ENCODE measurements at regions not wholly inside any gene's neighbourhood (a gene's known extent, or its start where the extent isn't known, plus 50 kb on each side); places are given as distances from the start of the nearest gene placed in this dataset.

- no peak overlapping the region for H3K4me3 ChIP-seq (ENCODE audit: insufficient read depth in 1 of 2, low read depth in 1 of 2, low read length in 2 of 2)
- H3K4ac ChIP-seq (ENCODE audit: low read depth in 1 of 2, low read length in 2 of 2), result no peak overlapping the region
- H2BK12ac ChIP-seq (ENCODE audit: low read length in 2 of 2), result no peak overlapping the region
- H3K4me1 ChIP-seq (ENCODE audit: control insufficient read depth, insufficient read depth, low read depth, low read length), result no peaks in the 10 kb centered on the region
- no peak overlapping the region for H3K18ac ChIP-seq (ENCODE audit: low read depth in 1 of 2, low read length in 2 of 2)
- H3K14ac ChIP-seq (ENCODE audit: low read length in 2 of 2), result no peak overlapping the region
- H3K79me1 ChIP-seq (replicated peaks; ENCODE audit: low read length, poor library complexity, severe bottlenecking), result no peaks in the 10 kb centered on the region
- WGBS, result 98% methylated on average over 5 of the region's 5 CpGs
- H3K36me3 ChIP-seq (ENCODE audit: control insufficient read depth in 1 of 2, insufficient read depth in 2 of 2, low read depth in 1 of 2, low read length in 2 of 2), result no peaks in the 10 kb centered on the region
- DNase-seq, result no peak
- no peak overlapping the region for H2BK120ac ChIP-seq (ENCODE audit: low read depth, low read length)
- no peak overlapping the region for H3K27ac ChIP-seq (ENCODE audit: low read length, poor library complexity, severe bottlenecking)
- no peak overlapping the region for H3K4me2 ChIP-seq (ENCODE audit: low read length, poor library complexity, severe bottlenecking)
- no peak overlapping the region for H2AFZ ChIP-seq (ENCODE audit: low read depth, low read length)
- H2AK5ac ChIP-seq (ENCODE audit: low read length, severe bottlenecking), result no peak overlapping the region
- no peak overlapping the region for H2BK15ac ChIP-seq (ENCODE audit: low read depth, poor library complexity, severe bottlenecking)
- no peak overlapping the region for H2BK5ac ChIP-seq (ENCODE audit: low read depth, low read length, poor library complexity, severe bottlenecking)
- no peak overlapping the region for H3K23ac ChIP-seq (ENCODE audit: low read length in 2 of 2)
- no peak overlapping the region for H4K8ac ChIP-seq (ENCODE audit: low read length)
- H3K9me3 ChIP-seq (ENCODE audit: control insufficient read depth, low read length), result peaks cover 14% of the 10 kb centered on the region
- H3K9ac ChIP-seq (ENCODE audit: low read length), result no peak overlapping the region
- H4K91ac ChIP-seq (ENCODE audit: low read length), result no peak overlapping the region
- peaks cover 22 to 27% of the 10 kb centered on the region in 2 experiments for H3K27me3 ChIP-seq (ENCODE audit: control insufficient read depth in 1 of 2, insufficient read depth in 1 of 2, low read length in 2 of 2)
Measured at GRCh38 chr3:194937144-194937543, 251.5 kb downstream of the FAM43A start.

DNA sequence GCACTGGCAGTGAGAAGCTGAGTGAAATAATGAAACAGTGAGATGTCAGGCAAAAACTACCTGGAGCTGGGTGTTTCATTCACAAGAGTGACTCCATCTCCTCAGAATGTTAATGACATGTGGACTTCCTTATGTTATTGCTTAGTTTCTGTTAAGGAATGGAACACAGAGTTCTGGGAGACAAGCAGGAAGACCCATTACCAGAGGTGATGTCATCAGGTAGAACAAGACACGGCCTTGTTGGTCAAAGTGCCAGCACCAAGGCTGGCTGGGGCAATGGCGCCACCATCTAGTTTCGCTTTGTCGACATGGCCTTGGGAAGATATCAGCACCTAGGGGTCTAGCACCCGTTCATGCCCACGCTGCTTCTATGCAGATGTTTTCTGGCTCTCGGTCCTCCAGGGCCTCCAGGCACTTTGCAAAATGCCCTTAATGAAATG lies 252.2 kb downstream of the FAM43A start:
- Histone ChIP-seq H2AFZ (ENCODE audit: low read depth, low read length) (no peak overlapping the region), H2BK120ac (ENCODE audit: low read depth, low read length) (no peak overlapping the region), H3K4me1 (ENCODE audit: control insufficient read depth, insufficient read depth, low read depth, low read length) (no peaks in the 10 kb centered on the region), H3K4me3 (ENCODE audit: insufficient read depth in 1 of 2, low read depth in 1 of 2, low read length in 2 of 2) (no peak overlapping the region), H3K27me3 (ENCODE audit: control insufficient read depth in 1 of 2, insufficient read depth in 1 of 2, low read length in 2 of 2) (peaks cover 22 to 31% of the 10 kb centered on the region in 2 experiments), H4K91ac (ENCODE audit: low read length) (no peak overlapping the region), H3K4ac (ENCODE audit: low read depth in 1 of 2, low read length in 2 of 2) (no peak overlapping the region), H4K8ac (ENCODE audit: low read length) (no peak overlapping the region), H3K18ac (ENCODE audit: low read depth in 1 of 2, low read length in 2 of 2) (no peak overlapping the region), H2BK5ac (ENCODE audit: low read depth, low read length, poor library complexity, severe bottlenecking) (no peak overlapping the region), H3K14ac (ENCODE audit: low read length in 2 of 2) (no peak overlapping the region), H3K79me1 (replicated peaks; ENCODE audit: low read length, poor library complexity, severe bottlenecking) (no peaks in the 10 kb centered on the region), H3K4me2 (ENCODE audit: low read length, poor library complexity, severe bottlenecking) (no peak overlapping the region), H2BK15ac (ENCODE audit: low read depth, poor library complexity, severe bottlenecking) (no peak overlapping the region), H3K9ac (ENCODE audit: low read length) (no peak overlapping the region), H3K23ac (ENCODE audit: low read length in 2 of 2) (no peak overlapping the region), H2AK5ac (ENCODE audit: low read length, severe bottlenecking) (no peak overlapping the region), H3K9me3 (ENCODE audit: control insufficient read depth, low read length) (peaks cover 10% of the 10 kb centered on the region), H2BK12ac (ENCODE audit: low read length in 2 of 2) (no peak overlapping the region), H3K36me3 (ENCODE audit: control insufficient read depth in 1 of 2, insufficient read depth in 2 of 2, low read depth in 1 of 2, low read length in 2 of 2) (no peaks in the 10 kb centered on the region), H3K27ac (ENCODE audit: low read length, poor library complexity, severe bottlenecking) (no peak overlapping the region)
- no peak for DNase-seq
- 95% methylated on average over 7 of the region's 7 CpGs for WGBS

DNA sequence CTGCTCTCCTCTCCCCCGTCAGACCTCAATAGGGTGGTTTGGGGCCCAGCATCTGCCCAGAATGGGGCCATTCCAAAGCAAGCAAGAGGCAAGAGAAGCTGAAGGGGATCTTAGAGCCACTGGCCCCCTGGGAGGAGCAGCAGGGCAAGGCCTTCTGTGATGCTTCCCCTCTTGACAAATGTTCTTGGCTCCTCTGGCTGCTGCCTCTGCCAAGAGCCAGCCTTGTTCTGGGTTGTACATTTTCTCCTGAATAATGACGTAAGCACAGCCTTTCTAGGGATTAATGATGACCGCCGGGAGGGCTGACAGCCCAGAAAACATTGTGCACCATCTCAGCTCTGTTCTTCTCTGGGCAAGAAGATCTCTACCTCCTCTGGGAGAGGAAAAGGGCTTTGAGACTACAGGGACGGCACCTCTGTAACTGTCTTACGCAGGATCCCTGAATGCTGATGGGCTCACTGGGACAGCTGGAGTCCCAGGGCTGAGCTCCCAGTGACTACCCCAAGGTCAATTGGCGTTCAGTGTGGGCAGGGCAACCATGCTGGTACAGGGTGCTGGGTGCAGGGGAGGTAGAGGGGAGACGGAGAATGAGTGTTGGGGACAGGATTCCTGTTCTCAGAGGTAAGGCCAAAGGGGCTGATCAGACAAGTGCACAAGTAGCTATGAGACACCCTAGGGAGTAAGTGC lies 253.3 kb downstream of the FAM43A start:
- H3K14ac ChIP-seq (ENCODE audit: low read length in 2 of 2), result no peak overlapping the region
- H2BK5ac ChIP-seq (ENCODE audit: low read depth, low read length, poor library complexity, severe bottlenecking), result no peak overlapping the region
- DNase-seq, result no peak
- H3K23ac ChIP-seq (ENCODE audit: low read length in 2 of 2), result no peak overlapping the region
- no peak overlapping the region for H3K27ac ChIP-seq (ENCODE audit: low read length, poor library complexity, severe bottlenecking)
- no peak overlapping the region for H3K4me3 ChIP-seq (ENCODE audit: insufficient read depth in 1 of 2, low read depth in 1 of 2, low read length in 2 of 2)
- H3K36me3 ChIP-seq (ENCODE audit: control insufficient read depth in 1 of 2, insufficient read depth in 2 of 2, low read depth in 1 of 2, low read length in 2 of 2), result no peaks in the 10 kb centered on the region
- H3K9ac ChIP-seq (ENCODE audit: low read length), result no peak overlapping the region
- H2AFZ ChIP-seq (ENCODE audit: low read depth, low read length), result no peak overlapping the region
- peak overlapping the region in 1 of 2 experiments; percentile 28 for H3K18ac ChIP-seq (ENCODE audit: low read depth in 1 of 2, low read length in 2 of 2)
- no peak overlapping the region for H2BK120ac ChIP-seq (ENCODE audit: low read depth, low read length)
- H3K79me1 ChIP-seq (replicated peaks; ENCODE audit: low read length, poor library complexity, severe bottlenecking), result no peaks in the 10 kb centered on the region
- peaks cover 26 to 28% of the 10 kb centered on the region in 2 experiments for H3K27me3 ChIP-seq (ENCODE audit: control insufficient read depth in 1 of 2, insufficient read depth in 1 of 2, low read length in 2 of 2)
- H3K4me1 ChIP-seq (ENCODE audit: control insufficient read depth, insufficient read depth, low read depth, low read length), result no peaks in the 10 kb centered on the region
- peaks cover 3% of the 10 kb centered on the region for H3K9me3 ChIP-seq (ENCODE audit: control insufficient read depth, low read length)
- H2BK12ac ChIP-seq (ENCODE audit: low read length in 2 of 2), result no peak overlapping the region
- no peak overlapping the region for H2BK15ac ChIP-seq (ENCODE audit: low read depth, poor library complexity, severe bottlenecking)
- H2AK5ac ChIP-seq (ENCODE audit: low read length, severe bottlenecking), result no peak overlapping the region
- H4K8ac ChIP-seq (ENCODE audit: low read length), result peak overlapping the region; percentile 47
- H3K4me2 ChIP-seq (ENCODE audit: low read length, poor library complexity, severe bottlenecking), result no peak overlapping the region
- WGBS, result 96% methylated on average over 7 of the region's 8 CpGs
- no peak overlapping the region for H4K91ac ChIP-seq (ENCODE audit: low read length)
- H3K4ac ChIP-seq (ENCODE audit: low read depth in 1 of 2, low read length in 2 of 2), result no peak overlapping the region

DNA sequence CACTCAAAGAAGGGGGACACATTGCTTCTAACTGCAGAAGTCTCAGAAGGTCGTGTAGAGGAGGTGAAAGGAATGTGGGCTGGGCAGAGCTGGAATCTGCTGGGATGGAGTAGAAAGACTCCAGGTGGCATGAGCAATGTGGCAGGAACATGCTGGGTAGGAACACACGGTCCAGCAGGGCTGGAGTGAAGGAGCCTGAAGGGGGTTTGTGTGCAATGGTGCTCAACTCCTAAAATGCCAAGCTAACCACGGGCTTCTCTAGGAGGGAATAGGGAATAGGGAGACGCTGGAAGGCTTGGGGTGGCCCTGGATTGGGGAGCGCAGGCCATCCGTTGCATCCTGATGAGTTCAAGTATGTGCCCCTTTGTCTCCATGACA lies 253.8 kb downstream of the FAM43A start:
- no peak overlapping the region for H2BK120ac ChIP-seq (ENCODE audit: low read depth, low read length)
- no peak overlapping the region for H4K91ac ChIP-seq (ENCODE audit: low read length)
- H3K9ac ChIP-seq (ENCODE audit: low read length), result no peak overlapping the region
- H3K23ac ChIP-seq (ENCODE audit: low read length in 2 of 2), result no peak overlapping the region
- no peak overlapping the region for H2BK15ac ChIP-seq (ENCODE audit: low read depth, poor library complexity, severe bottlenecking)
- H2BK12ac ChIP-seq (ENCODE audit: low read length in 2 of 2), result no peak overlapping the region
- no peak for DNase-seq
- H2AFZ ChIP-seq (ENCODE audit: low read depth, low read length), result no peak overlapping the region
- H3K4me3 ChIP-seq (ENCODE audit: insufficient read depth in 1 of 2, low read depth in 1 of 2, low read length in 2 of 2), result no peak overlapping the region
- 75% methylated on average over 6 of the region's 6 CpGs for WGBS
- H3K27ac ChIP-seq (ENCODE audit: low read length, poor library complexity, severe bottlenecking), result no peak overlapping the region
- peaks cover 26 to 30% of the 10 kb centered on the region in 2 experiments for H3K27me3 ChIP-seq (ENCODE audit: control insufficient read depth in 1 of 2, insufficient read depth in 1 of 2, low read length in 2 of 2)
- no peak overlapping the region for H3K14ac ChIP-seq (ENCODE audit: low read length in 2 of 2)
- H4K8ac ChIP-seq (ENCODE audit: low read length), result no peak overlapping the region
- H3K18ac ChIP-seq (ENCODE audit: low read depth in 1 of 2, low read length in 2 of 2), result no peak overlapping the region
- H3K4me1 ChIP-seq (ENCODE audit: control insufficient read depth, insufficient read depth, low read depth, low read length), result no peaks in the 10 kb centered on the region
- H2AK5ac ChIP-seq (ENCODE audit: low read length, severe bottlenecking), result no peak overlapping the region
- H3K4me2 ChIP-seq (ENCODE audit: low read length, poor library complexity, severe bottlenecking), result no peak overlapping the region
- H3K36me3 ChIP-seq (ENCODE audit: control insufficient read depth in 1 of 2, insufficient read depth in 2 of 2, low read depth in 1 of 2, low read length in 2 of 2), result no peaks in the 10 kb centered on the region
- H3K4ac ChIP-seq (ENCODE audit: low read depth in 1 of 2, low read length in 2 of 2), result no peak overlapping the region
- no peak overlapping the region for H2BK5ac ChIP-seq (ENCODE audit: low read depth, low read length, poor library complexity, severe bottlenecking)
- no peaks in the 10 kb centered on the region for H3K79me1 ChIP-seq (replicated peaks; ENCODE audit: low read length, poor library complexity, severe bottlenecking)
- H3K9me3 ChIP-seq (ENCODE audit: control insufficient read depth, low read length), result peaks cover 3% of the 10 kb centered on the region

All from mesenchymal stem cell (in vitro differentiated cells and primary cell).